ENCODE measurements at regions not wholly inside any gene's neighbourhood (a gene's known extent, or its start where the extent isn't known, plus 50 kb on each side); places are given as distances from the start of the nearest gene placed in this dataset.

DNA sequence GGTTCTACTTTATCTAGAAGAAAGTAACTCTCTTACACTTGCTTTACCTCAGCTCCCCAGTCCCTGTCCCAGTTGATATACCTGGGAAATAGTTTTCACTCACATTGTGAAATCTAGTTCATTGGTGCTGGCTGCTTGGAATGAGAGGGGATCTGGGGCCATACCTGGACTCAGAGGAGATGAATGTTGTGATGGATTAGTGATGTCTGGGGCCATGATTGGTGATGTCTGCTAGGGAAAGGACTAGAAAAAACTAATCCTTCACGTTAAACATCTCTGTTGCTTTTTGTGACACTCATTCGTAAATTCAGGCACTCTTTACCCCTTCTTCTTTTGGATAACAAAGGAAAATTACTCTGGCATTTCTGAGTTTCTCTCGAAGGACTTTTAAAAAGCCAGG, 152.4 kb downstream of the RAB11FIP2 start:
- TF ChIP-seq, protein P1, sequence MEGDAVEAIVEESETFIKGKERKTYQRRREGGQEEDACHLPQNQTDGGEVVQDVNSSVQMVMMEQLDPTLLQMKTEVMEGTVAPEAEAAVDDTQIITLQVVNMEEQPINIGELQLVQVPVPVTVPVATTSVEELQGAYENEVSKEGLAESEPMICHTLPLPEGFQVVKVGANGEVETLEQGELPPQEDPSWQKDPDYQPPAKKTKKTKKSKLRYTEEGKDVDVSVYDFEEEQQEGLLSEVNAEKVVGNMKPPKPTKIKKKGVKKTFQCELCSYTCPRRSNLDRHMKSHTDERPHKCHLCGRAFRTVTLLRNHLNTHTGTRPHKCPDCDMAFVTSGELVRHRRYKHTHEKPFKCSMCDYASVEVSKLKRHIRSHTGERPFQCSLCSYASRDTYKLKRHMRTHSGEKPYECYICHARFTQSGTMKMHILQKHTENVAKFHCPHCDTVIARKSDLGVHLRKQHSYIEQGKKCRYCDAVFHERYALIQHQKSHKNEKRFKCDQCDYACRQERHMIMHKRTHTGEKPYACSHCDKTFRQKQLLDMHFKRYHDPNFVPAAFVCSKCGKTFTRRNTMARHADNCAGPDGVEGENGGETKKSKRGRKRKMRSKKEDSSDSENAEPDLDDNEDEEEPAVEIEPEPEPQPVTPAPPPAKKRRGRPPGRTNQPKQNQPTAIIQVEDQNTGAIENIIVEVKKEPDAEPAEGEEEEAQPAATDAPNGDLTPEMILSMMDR (IDR thresholded peaks at IDR 0.05; ENCODE audit: insufficient read depth, low read depth, low read length, missing control alignments), result no peak
- no peak overlapping the region for H3K4me3 ChIP-seq (ENCODE audit: low read depth, low read length)
- DNase-seq (ENCODE audit: low read depth), result no peak

DNA sequence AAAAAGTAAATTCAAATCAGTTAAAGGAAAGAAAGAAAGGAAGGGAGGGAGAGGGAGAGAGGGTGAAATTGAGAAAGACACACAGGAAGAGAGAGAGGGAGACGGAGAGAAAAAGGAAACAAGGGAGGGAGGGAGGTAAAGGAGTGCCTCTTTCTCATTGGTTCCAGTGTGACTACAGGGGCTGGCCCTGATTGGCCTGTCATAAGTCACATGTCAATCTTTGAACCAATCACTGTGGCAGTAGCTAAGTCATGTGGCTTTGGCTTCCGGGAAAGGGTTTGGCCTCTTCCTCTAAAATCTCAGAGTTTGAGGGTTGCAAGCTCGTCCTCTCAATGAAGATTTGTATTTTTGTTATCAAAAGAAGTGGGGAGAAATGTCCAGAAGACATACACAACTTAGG, 150.2 kb downstream of the RAB11FIP2 start:
- TF ChIP-seq, protein P1 (IDR thresholded peaks at IDR 0.05; ENCODE audit: insufficient read depth, low read depth, low read length, missing control alignments), result no peak
- H3K4me3 ChIP-seq (ENCODE audit: low read depth, low read length), result no peak overlapping the region
- peak; percentile 4 for DNase-seq (ENCODE audit: low read depth)

DNA sequence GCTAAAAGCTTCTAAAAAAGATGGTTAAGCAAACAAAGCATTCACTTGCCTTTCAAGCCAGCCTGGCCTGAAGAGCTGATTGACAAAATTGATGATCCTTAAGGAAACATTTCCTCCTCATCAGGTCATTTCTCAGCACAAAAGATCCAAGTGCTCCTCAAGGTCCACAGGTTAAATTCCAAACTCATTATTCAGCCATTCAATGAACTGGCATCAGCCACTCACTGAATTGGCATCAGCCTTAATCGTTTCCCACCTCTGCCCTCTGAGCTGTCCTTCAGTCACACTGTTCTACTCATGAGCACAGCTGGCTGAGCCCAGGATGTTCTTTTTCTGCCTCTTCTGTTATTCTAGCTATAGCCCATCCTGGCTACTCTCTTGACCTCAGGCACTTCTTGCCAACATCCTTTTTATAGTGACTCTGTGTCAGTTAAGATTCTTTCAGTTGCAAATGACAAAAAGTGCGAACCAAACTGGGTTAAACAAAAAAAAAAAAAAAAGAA, 147.5 kb downstream of the RAB11FIP2 start:
- TF ChIP-seq, protein P1 (IDR thresholded peaks at IDR 0.05; ENCODE audit: insufficient read depth, low read depth, low read length, missing control alignments), result no peak
- no peak for DNase-seq (ENCODE audit: low read depth)
- H3K4me3 ChIP-seq (ENCODE audit: low read depth, low read length), result no peak overlapping the region

DNA sequence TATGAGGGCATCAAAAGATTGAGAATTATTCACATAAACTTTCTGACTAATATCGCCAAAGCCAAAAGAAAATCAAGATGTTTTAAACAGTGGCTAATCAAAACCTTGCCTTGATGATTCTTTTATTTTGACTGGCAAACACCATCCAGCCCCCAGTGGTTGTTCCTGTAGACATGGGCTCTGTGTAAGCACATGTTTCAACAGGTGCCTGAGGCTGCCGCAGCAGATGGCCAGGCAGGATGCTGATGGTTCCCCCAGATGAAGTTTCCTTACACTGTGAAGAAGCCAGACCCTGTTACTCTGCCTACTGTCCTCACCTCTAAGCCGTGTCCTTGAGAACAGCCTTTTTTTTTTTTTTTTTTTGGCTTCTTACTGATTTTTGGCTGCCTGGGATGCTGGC, 146.5 kb downstream of the RAB11FIP2 start:
- H3K4me3 ChIP-seq (ENCODE audit: low read depth, low read length), result no peak overlapping the region
- TF ChIP-seq, protein P1 (IDR thresholded peaks at IDR 0.05; ENCODE audit: insufficient read depth, low read depth, low read length, missing control alignments), result no peak
- no peak for DNase-seq (ENCODE audit: low read depth)

DNA sequence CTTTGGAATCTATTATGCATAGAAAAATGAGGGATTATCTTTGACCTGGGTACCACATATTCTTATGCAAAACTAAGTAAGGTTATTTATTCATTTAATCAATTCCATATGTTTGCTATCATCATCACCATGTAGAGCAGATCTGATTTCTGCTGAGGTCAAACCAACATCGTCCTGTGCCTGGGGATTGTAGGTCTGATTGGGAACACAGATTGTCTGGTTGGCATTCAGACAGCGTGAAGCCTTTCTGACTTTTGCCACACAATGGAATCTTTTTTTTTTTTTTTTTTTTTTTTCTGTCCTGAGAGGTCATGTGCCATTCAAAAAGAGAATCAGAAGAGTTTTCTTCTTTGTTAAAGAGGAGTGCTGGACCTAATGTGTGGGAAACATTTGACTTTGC, 142.9 kb downstream of the RAB11FIP2 start:
- no peak overlapping the region for H3K4me3 ChIP-seq (ENCODE audit: low read depth, low read length)
- no peak for DNase-seq (ENCODE audit: low read depth)
- TF ChIP-seq, protein P1 (IDR thresholded peaks at IDR 0.05; ENCODE audit: insufficient read depth, low read depth, low read length, missing control alignments), result no peak

DNA sequence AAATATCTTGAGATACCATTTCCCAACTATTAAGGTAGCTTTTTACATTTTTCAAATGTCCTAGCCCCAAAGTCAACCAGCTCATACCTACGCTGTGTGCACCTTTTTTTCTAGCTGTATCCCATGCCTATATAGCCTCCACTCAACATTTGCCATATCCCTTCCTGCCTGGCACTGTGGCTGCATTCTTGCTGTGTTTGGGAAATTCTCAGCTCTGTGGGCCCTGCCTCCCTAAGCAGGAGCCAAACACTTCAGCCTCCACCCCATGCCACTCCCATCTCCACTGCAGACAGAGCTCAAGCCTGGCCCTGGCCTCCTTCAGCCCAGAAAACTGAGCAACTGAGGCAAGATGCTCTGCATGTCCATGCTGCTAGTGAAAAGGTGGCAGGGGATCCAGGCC, 141.3 kb downstream of the RAB11FIP2 start:
- H3K4me3 ChIP-seq (ENCODE audit: low read depth, low read length), result no peak overlapping the region
- no peak for DNase-seq (ENCODE audit: low read depth)
- TF ChIP-seq, protein P1 (IDR thresholded peaks at IDR 0.05; ENCODE audit: insufficient read depth, low read depth, low read length, missing control alignments), result no peak

DNA sequence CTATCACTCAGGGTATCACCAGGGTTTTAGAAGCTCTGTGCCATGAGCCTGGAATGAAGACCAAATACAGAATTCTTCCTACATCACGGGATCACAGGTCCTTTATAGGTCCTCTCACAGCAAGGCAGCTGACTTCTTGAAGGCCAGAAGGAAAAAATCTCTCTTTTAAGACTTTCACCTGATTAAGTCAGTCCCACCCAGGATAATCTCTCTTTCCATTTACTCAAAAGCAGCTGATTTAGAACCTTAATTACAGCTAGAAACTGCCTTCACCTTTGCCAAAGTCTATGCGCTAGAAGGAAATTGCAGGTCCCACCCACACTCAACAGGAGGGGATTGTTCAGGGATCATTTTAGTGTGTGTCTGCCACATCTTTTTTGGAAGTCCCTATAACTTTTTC, 135.1 kb downstream of the RAB11FIP2 start:
- no peak for DNase-seq (ENCODE audit: low read depth)
- TF ChIP-seq, protein P1 (IDR thresholded peaks at IDR 0.05; ENCODE audit: insufficient read depth, low read depth, low read length, missing control alignments), result no peak

More for the DNA sequence above, 135.1 kb downstream of the RAB11FIP2 start:
- H3K4me3 ChIP-seq (ENCODE audit: low read depth, low read length), result no peak overlapping the region

Measured in GM12865 (cell line).